SK-N-MC (cell line): ENCODE measurements at regions not wholly inside any gene's neighbourhood (a gene's known extent, or its start where the extent isn't known, plus 50 kb on each side); places are given as distances from the start of the nearest gene placed in this dataset.

Experiments used
- EZH2 ChIP-seq: fragments of 200-600 bp; sonication (generic); IDR thresholded peaks from one replicate; pipeline ENCODE4 v1.6.1; 2017; ENCODE audit warnings: antibody characterized with exemption
- FOXP2 ChIP-seq: optimal IDR thresholded peaks from 2 replicates; pipeline ENCODE3; 2011; ENCODE audit warnings: mild to moderate bottlenecking, moderate library complexity; ENCODE audit not compliant: insufficient read depth; ENCODE audit errors: extremely low read length, control extremely low read depth
- POLR2AphosphoS5 ChIP-seq: IDR thresholded peaks from 2 replicates; pipeline ENCODE4 v1.6.1; 2012; ENCODE audit warnings: mild to moderate bottlenecking, low read depth, low read length, borderline replicate concordance

GRCh38 chr3:72044231-72044855 lies 259.4 kb upstream of the PROK2 start:
- no peak for TF ChIP-seq POLR2AphosphoS5
- no peak for TF ChIP-seq EZH2
- TF ChIP-seq FOXP2, result no peak
